Activated CD4-positive, alpha-beta T cell treated with anti-CD3 and anti-CD28 coated beads, Interleukin-10, Interleukin-2, amounts not matched to agents 100 ng/mL and 50 ng/mL, durations not matched to agents 16 hours and 8 hours (primary cell): ENCODE measurements at regions not wholly inside any gene's neighbourhood (a gene's known extent, or its start where the extent isn't known, plus 50 kb on each side); places are given as distances from the start of the nearest gene placed in this dataset.
"Not testable (repeated sequence)": the region's sequence is repeated elsewhere in the genome, so short reads cannot be mapped to it uniquely, and the experiment has no call there.

Experiments
- DNase-seq: peaks from one replicate; pipeline ENCODE4 v3.0.0-alpha.2; 2020

DNA sequence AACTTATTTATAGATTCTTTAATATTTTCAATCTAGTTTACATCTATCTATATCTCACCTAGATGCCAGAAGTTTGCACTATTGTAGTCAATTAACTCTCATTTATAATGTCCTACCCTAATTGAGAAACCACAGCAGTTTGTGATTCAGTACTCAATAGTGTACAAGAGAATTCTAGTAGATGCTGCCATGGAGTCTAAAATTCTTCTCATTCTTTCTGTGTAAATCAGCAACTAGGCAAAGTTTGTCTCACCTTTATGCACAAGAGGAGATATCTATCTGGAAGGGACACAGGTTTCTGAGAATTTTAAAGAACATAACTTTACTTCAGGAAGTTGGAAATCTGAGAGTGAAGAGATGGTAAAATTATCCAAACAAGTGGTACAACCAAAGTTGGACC is 173.0 kb upstream of the FBXL7 start:
- DNase-seq: no peak

- DNase-seq: no peak
Measured at GRCh38 chr5:15326471-15326870, 173.5 kb upstream of the FBXL7 start.

DNA sequence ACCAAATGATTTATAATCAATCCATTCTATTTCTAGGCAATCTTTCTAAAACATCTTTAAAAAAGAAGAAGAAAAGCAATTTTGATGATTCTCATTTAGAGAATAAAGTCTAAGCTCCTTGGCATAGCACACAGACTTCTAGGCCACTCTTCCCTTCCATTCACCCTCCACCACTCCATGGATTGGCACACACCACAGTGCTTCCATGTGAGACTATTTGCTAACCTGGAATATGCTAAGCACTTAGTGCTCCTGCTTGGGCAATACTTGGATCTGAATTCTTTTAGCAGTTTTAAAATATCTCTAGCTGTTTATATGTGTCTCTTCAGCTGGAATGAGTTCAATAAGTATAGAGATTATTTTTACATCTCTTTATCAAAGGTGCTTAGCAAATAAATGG is 177.6 kb upstream of the FBXL7 start:
- DNase-seq: no peak

DNA sequence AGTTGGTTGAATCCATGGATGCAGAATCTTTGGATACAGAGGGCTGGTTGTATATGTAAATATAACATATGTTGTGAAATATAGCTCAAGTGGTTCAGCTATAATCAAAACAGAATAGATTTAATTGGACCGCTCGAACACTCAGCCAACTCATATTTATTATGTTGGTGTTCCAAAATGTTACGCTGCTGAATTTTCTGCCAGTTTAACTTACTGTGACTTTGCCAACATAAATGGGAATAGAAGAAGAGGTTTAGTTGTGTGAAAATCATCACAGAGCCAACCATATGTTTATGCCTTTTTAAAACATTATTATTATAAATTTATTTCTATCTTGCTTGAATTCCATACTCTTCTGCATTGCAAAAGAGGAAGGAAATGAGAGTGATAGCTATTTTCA is 178.2 kb upstream of the FBXL7 start:
- no peak for DNase-seq

- DNase-seq: no peak
Measured at GRCh38 chr5:15320871-15321270, 179.1 kb upstream of the FBXL7 start.

DNA sequence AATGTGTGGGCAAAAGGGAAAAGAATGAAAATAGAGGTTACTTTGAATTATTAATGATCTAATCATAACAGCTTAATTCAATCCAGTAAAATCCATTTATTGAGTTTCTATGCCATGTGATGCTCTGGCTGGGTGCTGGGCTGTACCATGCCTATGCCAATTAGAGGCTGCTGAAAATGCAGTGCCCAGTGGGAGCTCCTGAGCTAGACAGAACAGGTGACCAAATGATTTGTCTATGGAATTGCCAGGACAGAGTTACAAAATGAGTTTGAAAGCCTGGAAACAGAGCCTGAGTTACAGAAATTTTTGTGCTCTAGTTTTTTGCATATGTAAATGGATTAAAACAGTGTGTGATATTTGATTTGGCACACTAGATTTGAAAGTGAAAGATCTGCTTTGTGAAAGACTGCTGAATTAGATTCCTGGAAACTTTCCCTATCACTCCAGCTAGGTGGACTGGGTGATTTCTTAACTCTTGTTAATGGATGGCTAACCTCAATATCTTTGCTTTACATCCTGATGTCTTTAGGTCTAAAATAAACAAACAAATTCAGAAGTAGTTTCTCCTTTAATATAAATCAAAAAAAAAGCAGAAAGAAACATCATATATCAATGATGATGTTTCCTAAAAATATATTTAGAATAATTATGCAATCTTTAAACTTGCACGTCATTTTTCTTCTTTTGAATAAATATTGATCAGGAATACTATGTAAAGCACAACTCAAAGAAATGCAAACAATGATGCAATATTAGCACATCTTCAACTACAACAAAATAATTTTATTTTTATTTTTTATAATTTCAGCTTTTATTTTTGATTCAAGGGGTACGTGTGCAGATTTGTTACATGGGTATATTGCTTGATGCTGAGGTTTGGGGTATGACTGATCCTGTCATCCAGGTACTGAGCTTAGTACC is 194.8 kb upstream of the FBXL7 start:
- DNase-seq: no peak

DNA sequence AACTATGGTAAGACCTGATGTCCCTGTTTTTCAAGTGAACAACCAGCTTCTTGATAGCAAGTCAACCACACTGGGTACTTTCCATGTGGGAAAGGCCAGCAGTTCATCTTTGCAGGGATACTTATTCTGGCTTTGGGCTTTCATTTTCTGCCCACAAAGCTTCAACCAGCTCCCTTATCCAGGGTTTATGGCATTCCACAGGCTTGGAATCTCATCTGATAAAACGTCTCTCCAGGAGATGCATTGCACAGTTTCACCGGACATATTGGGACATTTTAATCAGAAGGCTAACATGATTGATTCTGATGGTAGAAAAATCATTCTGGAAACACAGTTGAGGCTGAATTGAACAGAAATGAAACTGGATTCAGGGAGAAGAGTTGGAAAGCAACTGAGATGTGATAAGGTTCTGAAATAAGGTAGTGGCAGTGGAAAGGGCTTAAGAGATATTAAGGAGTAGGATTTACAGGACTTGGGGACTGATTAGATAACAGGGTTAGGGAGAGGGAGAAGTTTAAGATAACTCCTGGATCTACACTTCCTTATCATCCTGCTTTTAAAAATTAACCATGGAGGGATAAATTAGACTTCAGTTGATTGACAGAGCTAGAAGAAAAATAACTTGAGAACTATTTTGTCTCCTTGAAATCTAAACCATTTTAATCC is 195.8 kb upstream of the FBXL7 start:
- no peak for DNase-seq

GRCh38 chr5:15300141-15300540 is 199.8 kb upstream of the FBXL7 start:
- no peak for DNase-seq

- no peak for DNase-seq
Measured at GRCh38 chr5:15290953-15291352, 209.0 kb upstream of the FBXL7 start.

DNA sequence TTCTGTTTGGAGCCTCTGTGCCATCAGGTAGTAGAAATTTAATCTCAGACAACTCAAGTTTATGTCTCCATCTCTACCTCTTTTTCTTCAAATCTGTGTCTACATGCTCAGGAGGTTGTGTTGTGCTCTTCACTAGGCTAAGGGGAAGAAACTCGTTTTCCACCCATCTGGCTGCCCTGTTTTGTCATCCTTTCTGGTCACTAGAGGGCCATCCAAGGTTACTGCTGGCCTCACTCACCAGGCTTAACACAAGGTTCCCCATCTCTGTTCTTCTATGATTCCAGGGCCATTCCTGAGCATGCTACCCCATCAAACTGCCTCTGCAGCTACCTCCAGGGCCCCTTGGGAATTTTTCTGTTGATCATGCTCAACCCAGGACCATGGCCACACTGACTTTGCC is 213.3 kb upstream of the FBXL7 start:
- no peak for DNase-seq

DNA sequence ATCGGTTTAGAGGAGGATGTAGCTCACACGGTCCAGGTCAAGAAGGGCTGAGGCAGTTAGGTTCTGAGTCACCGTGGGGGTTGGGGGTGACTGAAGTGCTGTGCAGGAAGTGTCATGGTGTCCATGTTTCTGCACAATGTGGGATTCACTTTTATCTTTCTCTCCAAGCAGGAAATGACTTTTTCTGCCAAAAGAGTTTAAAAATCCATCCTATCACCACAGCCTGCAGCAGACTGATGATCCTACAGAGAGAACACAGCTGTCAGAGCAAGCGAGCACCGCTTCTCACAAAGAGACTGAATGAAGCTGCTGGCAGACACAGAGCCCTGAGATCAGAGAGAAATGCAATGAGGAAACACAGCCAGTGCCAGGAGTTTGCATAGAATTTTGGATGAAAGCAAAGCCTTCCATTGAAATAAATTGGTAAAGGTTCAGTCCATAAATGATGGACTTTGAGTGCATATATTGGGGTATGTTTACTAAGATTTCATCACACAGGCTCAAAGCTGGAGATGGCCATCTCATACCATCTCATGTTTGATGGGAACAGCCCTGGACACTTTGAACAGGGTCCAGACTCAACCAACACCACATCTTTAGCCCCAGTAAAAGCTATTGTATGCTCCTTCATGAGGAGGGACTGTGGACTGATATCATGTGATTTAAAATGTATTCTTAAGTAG is 213.9 kb upstream of the FBXL7 start:
- DNase-seq: no peak

- DNase-seq: no peak
Measured at GRCh38 chr5:15284706-15285105, 215.3 kb upstream of the FBXL7 start.

- DNase-seq: no peak
Measured at GRCh38 chr5:15283076-15283475, 216.9 kb upstream of the FBXL7 start.

DNA sequence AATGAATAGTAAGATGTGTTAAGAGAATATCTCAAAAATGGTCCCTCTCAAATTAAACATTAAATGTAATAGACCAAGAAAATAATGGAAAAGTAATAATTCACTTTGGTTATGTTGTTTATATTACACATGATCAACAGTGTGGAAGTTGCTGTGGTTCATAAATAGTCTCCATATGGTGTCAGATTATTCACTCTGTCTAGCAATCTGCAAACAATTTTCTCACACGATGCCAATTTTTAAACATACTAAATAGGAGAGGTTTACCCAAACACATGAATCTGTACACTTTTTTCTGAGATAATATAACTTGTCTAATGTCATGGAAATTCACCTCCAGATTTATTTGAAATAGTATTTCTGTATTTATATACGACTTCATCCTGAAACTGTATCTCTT is 217.4 kb upstream of the FBXL7 start:
- DNase-seq: no peak

GRCh38 chr5:15271596-15271995 is 228.4 kb upstream of the FBXL7 start:
- DNase-seq: not testable (repeated sequence)

DNA sequence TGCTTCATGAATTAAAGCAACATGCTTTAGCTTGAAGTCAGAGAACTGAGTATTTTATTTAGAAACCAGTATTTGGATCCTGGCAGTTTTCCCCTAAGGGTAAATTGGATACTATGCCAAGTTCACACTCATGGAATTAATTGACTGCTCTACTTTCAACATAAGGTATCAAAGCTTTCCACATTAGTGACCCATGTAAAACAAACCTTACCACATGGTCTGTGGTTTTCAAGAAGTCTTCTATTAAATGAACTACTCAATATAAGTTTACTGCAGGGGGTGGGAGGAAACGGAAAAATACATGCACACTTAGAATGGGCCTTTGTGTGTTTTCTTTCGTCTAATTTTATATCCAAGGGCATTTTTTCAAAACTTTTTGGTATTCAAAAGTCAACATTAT is 232.0 kb upstream of the FBXL7 start:
- DNase-seq: no peak

GRCh38 chr5:15266841-15267240 is 233.1 kb upstream of the FBXL7 start:
- DNase-seq: no peak

DNA sequence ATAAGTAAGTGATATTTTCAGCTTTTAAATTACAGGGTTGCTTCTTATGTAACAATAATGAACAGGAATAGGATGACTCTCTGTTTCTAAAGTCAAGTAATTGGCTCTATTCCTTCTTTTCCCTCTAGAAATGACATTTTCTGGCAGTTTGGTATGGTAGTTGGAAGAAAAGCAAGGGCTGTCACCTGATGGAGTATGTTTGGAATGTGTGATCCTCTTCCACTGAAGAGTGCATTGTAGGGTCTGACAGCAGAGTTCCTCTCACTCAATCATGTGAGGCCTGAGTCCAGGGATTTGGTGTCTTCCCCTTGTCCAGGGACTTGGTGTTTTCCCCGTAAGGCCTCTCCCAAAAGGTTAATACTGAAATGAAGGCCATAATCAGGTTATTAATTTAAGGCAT is 233.8 kb upstream of the FBXL7 start:
- DNase-seq: no peak

DNA sequence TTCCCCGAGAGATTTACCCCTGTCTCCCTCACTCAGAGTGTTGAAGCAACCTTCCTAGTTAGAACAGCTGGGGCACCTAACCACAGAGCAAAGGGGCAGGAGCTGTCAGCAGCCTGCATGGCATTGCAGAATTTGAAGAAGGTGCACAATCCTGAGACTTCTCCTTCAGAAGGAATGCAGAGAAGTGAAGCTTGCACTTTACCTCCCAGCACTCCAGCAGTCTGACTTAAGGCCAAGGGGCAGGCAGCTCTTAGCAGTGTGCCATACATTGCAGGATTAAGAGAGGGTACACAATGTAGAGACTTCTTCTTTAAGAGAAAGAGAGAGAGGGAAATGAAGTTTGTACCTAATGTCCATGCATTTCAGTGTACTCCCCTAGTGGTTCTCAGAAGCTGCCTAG is 236.0 kb upstream of the FBXL7 start:
- no peak for DNase-seq

- no peak for DNase-seq
Measured at GRCh38 chr5:15263406-15263805, 236.6 kb upstream of the FBXL7 start.

DNA sequence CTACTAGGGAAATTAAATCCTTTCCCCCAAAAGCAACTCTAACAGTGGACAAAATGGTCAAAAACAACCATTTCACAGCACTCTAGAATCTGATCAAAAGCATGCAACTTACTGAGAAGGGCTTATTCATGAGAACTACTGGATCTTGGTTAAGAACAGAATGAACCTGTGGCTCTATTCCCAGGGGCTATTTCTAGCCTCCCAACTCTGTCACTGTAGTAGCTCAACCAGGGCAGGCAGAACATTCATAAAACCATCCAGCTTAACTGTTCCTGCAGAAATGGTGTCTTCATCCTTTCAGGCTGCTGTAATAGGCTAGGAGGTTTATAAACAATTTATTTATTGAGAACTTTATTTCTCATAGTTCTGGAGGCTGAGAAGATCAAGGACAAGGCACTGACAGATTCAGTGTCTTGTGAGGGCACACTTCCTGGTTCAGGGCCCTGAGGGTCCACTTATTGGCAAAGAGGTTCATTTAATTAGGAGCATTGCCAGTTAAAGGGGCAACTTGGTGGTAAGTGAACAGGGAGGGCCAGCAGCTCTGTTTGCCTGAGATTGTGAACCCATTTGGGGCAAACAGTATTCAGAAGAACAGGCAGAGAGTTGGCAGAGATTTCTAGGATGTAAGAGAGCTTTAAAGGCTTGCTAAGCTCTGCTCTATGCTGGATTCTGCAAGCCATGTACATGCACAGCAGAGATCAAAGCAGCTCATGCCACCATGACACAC is 238.5 kb upstream of the FBXL7 start:
- no peak for DNase-seq

DNA sequence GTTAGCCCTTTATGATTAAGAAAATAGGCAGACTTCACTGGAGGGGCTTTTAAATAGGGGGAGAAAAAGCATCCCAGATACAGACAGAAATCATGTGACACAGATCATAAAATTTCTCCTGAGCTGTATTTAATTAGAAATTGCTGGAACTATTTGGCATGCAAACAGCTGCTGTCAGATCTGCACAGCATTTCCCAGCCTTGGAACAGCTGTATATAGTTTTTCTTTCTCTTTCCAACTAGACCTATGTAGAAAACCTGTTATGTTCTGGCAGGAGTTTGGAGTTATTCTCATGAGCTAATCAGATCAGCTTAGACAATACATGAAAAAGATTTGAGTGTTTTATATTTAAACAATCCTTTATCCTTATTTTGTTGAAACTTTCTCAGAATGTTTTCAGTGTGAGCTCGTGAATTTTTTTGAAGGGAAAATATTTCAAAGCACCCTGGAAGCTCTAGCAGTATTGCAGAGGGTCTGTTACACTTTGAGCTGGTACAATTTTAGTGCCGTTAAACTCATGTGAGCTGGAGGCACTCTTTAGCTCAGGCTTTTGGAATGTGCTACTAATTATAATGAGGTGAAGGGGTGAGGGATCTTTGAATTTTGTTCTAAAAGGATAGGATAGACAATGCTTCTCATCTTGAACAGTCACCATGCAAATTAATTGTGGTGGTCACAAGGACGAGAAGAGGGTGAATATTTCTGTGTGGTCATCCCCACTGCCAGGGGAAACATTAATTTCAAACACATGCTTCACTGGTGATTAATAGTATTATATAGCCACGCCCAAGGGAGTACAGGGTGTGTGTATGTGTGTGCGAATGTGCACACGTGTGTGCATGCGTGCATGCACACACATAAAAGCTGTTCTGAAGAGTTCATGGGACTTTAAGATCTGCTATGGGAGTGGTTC is 239.4 kb upstream of the FBXL7 start:
- DNase-seq: no peak
